ENCODE measurements at regions not wholly inside any gene's neighbourhood (a gene's known extent, or its start where the extent isn't known, plus 50 kb on each side); places are given as distances from the start of the nearest gene placed in this dataset.

DNA sequence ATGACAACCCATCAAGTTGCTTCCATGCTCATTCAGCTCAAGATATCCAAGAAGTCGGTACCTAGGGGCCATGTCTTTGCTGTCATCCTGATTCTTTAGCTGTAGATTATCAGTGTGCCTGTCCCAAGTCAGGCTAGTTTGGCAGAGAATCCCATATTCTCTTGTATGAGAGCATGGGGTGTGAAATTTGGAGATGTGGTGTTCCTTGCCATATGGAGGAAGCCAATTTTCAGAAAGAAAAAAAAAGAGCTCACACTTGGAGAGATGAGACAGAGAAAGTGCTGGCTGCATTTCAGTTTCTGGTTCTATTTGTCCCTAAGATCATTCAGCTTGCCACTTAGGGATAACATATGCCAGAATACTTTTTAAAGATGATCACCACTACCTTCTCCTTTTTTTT is 52.3 kb upstream of the SLC4A7 start:
- TF ChIP-seq, protein P1, sequence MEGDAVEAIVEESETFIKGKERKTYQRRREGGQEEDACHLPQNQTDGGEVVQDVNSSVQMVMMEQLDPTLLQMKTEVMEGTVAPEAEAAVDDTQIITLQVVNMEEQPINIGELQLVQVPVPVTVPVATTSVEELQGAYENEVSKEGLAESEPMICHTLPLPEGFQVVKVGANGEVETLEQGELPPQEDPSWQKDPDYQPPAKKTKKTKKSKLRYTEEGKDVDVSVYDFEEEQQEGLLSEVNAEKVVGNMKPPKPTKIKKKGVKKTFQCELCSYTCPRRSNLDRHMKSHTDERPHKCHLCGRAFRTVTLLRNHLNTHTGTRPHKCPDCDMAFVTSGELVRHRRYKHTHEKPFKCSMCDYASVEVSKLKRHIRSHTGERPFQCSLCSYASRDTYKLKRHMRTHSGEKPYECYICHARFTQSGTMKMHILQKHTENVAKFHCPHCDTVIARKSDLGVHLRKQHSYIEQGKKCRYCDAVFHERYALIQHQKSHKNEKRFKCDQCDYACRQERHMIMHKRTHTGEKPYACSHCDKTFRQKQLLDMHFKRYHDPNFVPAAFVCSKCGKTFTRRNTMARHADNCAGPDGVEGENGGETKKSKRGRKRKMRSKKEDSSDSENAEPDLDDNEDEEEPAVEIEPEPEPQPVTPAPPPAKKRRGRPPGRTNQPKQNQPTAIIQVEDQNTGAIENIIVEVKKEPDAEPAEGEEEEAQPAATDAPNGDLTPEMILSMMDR (CRISPR knock-in tag; IDR thresholded peaks at IDR 0.05) = no peak
- TF ChIP-seq TGIF2 (CRISPR knock-in tag; IDR thresholded peaks at IDR 0.05) (no peak), POLR2AphosphoS5 (IDR thresholded peaks at IDR 0.05; ENCODE audit: low read depth, low read length) (no peak), SMAD1 (CRISPR knock-in tag; IDR thresholded peaks at IDR 0.05; ENCODE audit: borderline replicate concordance, low read depth) (no peak), ZNF350 (CRISPR knock-in tag; IDR thresholded peaks at IDR 0.05; ENCODE audit: borderline replicate concordance, low read depth) (no peak), HCFC1 (IDR thresholded peaks at IDR 0.05; ENCODE audit: low read depth, low read length) (no peak), FOXA3 (CRISPR knock-in tag; IDR thresholded peaks at IDR 0.05) (no peak), ZNF558 (CRISPR knock-in tag; IDR thresholded peaks at IDR 0.05; ENCODE audit: borderline replicate concordance) (no peak)
- TF ChIP-seq, protein P2, sequence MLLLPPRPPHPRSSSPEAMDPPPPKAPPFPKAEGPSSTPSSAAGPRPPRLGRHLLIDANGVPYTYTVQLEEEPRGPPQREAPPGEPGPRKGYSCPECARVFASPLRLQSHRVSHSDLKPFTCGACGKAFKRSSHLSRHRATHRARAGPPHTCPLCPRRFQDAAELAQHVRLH (CRISPR knock-in tag; IDR thresholded peaks at IDR 0.05; ENCODE audit: borderline replicate concordance, low read depth) = no peak
- TF ChIP-seq, protein P3, sequence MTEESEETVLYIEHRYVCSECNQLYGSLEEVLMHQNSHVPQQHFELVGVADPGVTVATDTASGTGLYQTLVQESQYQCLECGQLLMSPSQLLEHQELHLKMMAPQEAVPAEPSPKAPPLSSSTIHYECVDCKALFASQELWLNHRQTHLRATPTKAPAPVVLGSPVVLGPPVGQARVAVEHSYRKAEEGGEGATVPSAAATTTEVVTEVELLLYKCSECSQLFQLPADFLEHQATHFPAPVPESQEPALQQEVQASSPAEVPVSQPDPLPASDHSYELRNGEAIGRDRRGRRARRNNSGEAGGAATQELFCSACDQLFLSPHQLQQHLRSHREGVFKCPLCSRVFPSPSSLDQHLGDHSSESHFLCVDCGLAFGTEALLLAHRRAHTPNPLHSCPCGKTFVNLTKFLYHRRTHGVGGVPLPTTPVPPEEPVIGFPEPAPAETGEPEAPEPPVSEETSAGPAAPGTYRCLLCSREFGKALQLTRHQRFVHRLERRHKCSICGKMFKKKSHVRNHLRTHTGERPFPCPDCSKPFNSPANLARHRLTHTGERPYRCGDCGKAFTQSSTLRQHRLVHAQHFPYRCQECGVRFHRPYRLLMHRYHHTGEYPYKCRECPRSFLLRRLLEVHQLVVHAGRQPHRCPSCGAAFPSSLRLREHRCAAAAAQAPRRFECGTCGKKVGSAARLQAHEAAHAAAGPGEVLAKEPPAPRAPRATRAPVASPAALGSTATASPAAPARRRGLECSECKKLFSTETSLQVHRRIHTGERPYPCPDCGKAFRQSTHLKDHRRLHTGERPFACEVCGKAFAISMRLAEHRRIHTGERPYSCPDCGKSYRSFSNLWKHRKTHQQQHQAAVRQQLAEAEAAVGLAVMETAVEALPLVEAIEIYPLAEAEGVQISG (CRISPR knock-in tag; IDR thresholded peaks at IDR 0.05) = no peak
